Stimulated activated CD4-positive, alpha-beta T cell treated with anti-CD3 and anti-CD28 coated beads, Interleukin-12 subunit alpha, Interleukin-12 subunit beta, amount 100 ng/mL, for 24 hours (primary cell): ENCODE measurements at regions not wholly inside any gene's neighbourhood (a gene's known extent, or its start where the extent isn't known, plus 50 kb on each side); places are given as distances from the start of the nearest gene placed in this dataset.
"Not testable (repeated sequence)": the region's sequence is repeated elsewhere in the genome, so short reads cannot be mapped to it uniquely, and the experiment has no call there.

Source experiments
- DNase-seq, 2 experiments: peaks; one replicate each; pipeline ENCODE4 v3.0.0-alpha.2; 2020; ENCODE audit warnings: low read depth in 2 of 2

DNA sequence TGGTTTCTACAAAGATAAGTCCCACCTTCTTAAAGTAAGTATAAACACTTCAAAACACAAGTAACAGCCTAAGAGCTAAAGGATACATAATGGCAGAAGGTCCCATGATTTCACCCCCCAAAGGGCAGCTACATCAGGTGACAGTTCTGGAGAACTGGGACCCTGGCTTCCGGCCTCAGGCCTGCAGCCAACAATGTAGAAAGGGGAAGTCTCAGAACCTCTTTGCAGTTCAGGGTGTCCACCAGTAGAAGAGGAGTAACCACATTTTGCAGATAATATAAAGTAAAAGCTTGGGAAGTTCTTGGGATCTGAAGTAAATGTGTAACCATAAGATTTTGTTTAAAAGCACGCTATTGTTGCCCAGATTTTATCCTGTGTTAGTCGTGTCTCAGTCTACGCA is 267.4 kb upstream of the VLDLR start:
- no peak for DNase-seq

- DNase-seq: no peak
Measured at GRCh38 chr9:2354856-2355696, 266.5 kb upstream of the VLDLR start.

- DNase-seq: no peak
Measured at GRCh38 chr9:2355697-2355983, 265.9 kb upstream of the VLDLR start.

DNA sequence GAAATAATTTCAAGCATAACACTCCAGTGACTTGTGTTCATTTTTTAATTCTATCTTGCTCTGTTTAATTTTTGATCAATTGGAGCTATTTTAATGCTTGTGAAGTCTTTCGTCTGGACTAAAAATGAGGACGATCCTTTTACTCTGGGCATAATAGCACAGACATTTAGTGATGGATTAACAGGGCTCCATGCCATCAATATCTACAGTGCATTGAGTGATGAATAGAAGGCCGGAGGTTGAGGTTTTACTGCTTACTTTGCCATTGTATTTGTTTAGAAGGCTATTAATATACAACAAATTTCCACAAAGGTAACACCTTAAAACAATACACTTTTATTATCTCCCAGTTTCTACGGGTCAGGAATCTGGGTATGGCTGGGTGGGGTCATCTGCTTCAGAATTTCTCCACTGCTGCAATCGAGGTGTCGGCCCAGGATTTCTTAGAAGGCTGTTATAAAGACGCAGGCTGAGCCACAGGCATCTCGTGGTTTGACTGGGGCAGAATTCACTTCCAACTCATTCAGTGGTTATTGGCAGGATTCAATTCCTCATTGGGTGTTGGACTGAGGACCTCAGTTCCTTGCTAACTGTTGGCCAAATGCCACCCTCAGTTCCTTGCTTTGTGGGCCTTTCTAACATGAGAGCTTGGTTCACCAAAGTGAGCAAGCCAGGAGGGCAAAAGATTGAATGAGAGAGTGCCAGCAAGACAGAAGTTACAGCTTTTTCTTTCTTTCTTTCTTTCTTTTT is 265.4 kb upstream of the VLDLR start:
- DNase-seq: no peak

DNA sequence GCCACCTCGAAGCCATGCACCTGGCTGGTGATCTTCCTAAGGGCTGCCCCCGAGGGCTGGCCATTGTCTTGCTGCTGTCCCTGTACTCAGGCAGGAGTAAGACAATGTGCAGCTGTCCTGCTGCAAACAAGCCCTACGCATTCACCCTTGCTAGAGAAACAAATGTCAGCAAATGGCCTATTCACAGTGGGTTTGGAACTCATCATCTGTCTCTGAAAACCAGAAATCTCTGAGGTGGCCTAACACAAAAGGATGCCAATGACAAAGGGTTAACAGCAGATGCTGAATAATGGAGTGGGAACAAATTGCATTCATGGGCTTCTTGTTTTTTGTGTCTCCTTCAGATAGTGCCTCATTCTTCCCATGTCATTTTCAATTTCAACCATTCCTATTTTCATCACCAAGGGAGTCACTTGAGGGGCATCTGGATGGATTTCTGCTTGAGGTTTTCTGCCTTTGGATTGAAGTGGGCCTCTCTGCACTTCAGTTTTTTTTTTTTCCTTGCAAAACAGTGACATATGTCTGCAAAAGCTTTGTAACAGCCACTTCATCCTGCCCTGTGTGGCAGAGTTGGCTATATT is 261.6 kb upstream of the VLDLR start:
- no peak for DNase-seq

DNA sequence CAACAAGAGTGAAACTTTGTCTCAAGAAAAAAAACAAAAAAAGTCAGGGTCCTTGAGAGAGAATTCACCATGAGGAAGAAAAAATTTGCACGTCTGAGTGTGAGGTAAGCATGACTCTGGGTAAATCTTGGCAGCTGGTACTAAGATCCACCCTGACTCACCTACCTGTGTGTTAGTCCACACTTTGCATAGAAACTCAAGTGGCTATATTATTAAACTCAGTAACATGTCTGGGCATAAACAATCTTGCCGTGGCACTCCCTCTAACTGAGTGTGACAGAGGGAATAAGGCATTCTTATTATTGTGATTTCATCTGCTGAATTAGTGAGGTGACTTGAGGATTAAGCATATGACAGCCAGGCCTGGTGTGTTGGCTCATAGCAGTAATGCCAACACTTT is 259.4 kb upstream of the VLDLR start:
- DNase-seq: no peak

- no peak for DNase-seq
Measured at GRCh38 chr9:2363138-2363745, 258.3 kb upstream of the VLDLR start.

- no peak for DNase-seq
Measured at GRCh38 chr9:2363781-2364180, 257.8 kb upstream of the VLDLR start.

GRCh38 chr9:2367970-2368369 is 253.6 kb upstream of the VLDLR start:
- no peak for DNase-seq

- DNase-seq: no peak
Measured at GRCh38 chr9:2373648-2374047, 247.9 kb upstream of the VLDLR start.

GRCh38 chr9:2375114-2375513 is 246.5 kb upstream of the VLDLR start:
- no peak for DNase-seq

DNA sequence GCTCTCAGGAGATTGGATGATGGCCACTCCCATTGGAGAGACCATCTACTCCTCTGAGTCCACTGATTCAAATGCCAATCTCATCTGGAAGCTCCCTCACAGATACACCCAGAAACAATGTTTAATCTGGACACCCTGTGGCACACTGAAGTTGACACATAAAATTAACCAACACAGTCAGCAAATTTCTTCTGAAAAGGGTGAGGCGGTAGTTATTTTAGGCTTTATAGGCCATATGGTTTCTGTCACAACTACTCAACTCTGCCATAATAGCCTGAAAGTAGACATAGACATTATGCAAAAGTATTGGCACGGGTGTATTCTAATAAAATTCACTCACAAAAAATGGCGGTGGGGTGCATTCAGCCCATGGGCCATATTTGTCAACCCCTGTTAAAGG is 244.5 kb upstream of the VLDLR start:
- no peak for DNase-seq

DNA sequence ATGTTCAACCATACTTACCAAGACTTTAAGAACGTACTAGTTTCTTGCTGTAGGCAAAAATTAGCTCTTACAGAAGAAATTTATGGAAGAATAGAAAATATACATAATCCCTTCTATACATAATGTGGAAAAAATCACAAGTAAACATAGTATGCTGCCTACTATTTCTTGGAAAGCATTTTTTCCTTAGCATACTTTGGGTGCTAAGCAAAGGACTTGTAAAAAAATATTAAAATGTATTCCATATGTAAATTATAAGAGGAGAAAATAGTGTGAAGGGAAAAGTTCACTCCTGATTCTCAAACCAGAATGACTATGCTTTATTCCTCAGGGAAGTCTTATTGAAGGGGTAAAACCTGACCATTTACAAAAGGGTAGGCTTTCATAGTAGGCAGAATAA is 243.8 kb upstream of the VLDLR start:
- DNase-seq: no peak

DNA sequence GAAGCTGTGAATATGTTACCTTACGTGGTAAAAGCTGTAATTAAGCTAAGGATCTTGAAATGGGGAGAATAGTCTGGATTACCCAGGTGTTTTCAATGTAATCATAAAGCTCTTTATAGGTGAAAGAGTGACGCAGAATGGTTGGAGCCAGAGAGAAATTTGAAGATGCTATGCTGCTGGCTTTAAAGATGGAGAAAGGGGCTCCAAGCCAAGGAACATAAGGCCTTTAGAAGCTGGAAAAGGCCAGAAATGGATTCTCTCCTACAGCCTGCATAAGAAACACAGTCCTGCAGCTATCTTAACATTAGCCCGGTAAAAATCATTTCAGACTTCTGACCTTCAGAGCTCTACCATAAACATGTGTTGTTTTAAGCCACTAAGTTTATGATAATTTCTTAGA is 243.3 kb upstream of the VLDLR start:
- DNase-seq: no peak

- no peak for DNase-seq
Measured at GRCh38 chr9:2378816-2379215, 242.8 kb upstream of the VLDLR start.

GRCh38 chr9:2384741-2385140 is 236.8 kb upstream of the VLDLR start:
- no peak for DNase-seq

GRCh38 chr9:2385746-2386145 is 235.8 kb upstream of the VLDLR start:
- no peak for DNase-seq

DNA sequence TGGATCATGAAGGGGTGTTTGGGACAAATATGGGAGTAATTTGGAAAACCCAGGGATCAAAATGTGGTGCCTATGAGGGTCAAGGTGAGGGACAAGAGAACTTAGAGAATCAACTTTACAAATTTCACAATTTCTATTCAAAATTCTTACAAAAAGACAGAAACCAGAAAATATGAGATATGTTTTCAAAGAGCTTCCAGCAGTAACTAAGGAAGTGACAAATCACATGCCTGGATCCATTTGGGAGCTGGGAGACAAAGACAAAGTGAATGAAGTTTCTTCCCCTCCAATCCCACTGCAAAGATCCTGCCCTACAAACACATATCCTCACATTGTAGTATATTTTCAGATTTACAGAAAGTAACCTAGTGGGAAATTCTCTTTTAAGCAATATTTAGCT is 235.0 kb upstream of the VLDLR start:
- DNase-seq: no peak

DNA sequence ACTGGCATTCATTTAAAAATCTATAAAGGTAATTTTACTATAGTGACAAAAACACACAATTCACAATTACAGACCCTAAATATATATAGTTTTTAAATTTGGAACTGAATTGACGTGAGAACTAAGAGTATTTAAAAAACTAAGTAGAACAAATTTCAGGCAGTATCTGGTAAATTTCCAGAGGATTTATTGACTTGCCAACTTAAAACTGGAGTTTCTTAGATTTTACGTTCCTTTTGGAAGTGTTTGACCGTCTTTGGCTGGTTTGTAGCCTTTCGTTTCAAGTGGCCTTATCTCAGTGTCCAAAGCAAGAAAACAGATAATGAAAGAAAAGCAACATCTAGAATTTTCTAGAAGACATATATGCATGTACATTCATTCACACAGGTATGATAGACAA is 234.4 kb upstream of the VLDLR start:
- no peak for DNase-seq

DNA sequence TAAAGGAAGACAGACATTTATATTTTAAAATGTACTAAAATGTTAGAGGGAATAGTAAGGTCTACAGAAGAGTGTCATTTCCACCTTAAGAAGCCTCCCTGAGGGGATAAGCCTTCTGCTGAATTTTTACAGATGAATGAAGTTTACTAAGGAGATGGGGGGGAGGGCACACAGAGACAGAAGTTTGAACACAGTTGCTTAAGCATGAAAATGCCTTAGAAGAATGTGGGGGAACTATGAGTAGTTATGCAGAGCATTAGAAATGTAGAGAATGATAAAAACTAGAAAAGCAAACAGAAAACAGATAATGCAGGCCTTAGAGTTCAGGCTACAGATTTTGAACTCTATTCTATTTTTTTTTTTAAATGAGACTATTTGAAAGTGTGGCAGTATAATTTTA is 232.2 kb upstream of the VLDLR start:
- no peak for DNase-seq

GRCh38 chr9:2390028-2390427 is 231.6 kb upstream of the VLDLR start:
- no peak for DNase-seq

DNA sequence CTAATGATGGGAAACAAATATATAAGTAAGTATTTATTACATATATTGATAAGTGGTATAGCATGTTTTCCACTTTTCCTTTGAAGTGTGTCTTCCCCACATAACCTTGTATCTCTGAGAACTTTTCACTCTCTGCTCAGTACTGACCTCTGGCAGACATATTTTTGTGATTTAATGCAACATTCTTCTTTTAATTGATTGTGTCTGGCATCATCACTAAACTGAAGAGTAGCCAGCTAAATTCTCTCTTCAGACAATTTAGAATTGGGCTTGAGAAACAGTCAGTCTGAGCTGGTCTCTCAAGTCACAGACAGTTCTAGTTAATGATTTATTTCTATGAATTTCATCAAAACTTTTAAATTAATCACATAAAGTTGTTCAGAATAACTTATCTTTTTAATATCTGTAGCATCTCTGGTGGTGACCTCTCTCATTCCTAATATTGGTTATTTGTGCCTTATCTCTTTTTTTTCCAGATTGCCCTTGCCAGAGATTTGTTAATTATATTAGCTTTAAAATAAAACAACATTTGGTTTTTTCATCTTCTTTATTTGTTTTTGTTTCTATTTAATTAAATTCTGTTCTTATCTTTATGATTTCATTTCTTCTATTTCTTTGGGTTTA is 230.0 kb upstream of the VLDLR start:
- not testable (repeated sequence) for DNase-seq
